PC-9 (cell line): ENCODE measurements at regions not wholly inside any gene's neighbourhood (a gene's known extent, or its start where the extent isn't known, plus 50 kb on each side); places are given as distances from the start of the nearest gene placed in this dataset.
A peak's percentile ranks its signal among the peaks of the same experiment; 100 is the strongest.

ENCODE experiments used
- BruUV-seq: library from RNA; stranded (reverse); fragments of 400-500 nt; replicated peaks from 2 replicates; lab custom pipeline; 2021; lab: Mats Ljungman, UMichigan
- CTCF ChIA-PET: fragments of 300-600 bp; sonication (Branson Sonifier 250); formaldehyde crosslinking; loops from one replicate; lab custom pipeline; 2022; ENCODE audit warnings: antibody characterized with exemption; lab: Charles Lee
- POLR2A ChIA-PET: fragments of 300-600 bp; sonication (Branson Sonifier 250); formaldehyde crosslinking; loops from one replicate; lab custom pipeline; 2022; ENCODE audit warnings: antibody characterized with exemption; ENCODE audit not compliant: unreplicated experiment; lab: Charles Lee
- DNase-seq, 2 experiments: peaks; one replicate each; pipeline versions ENCODE4 v3.0.0 to v3.0.0-alpha.2; 2015 to 2022; ENCODE audit warnings: mixed read lengths in 1 of 2
- H2AFZ ChIP-seq: fragments of 200-600 bp; sonication (generic); 2 replicates; pipeline ENCODE4 v1.8.1; 2017; ENCODE audit warnings: antibody characterized with exemption
- H3F3A ChIP-seq: fragments of 200-600 bp; sonication (generic); 2 replicates; pipeline ENCODE4 v1.8.1; 2017; ENCODE audit warnings: antibody characterized with exemption, mild to moderate bottlenecking, low read depth; ENCODE audit not compliant: insufficient read depth
- H3K27ac ChIP-seq: fragments of 200-600 bp; sonication (generic); 2 replicates; pipeline ENCODE4 v1.6.1; 2016; ENCODE audit warnings: mixed run types
- H3K27me3 ChIP-seq: fragments of 200-600 bp; sonication (generic); 2 replicates; pipeline ENCODE4 v1.6.1; 2016; ENCODE audit warnings: low read depth, mixed run types; ENCODE audit not compliant: insufficient read depth
- H3K36me3 ChIP-seq: fragments of 200-600 bp; sonication (generic); 2 replicates; pipeline ENCODE4 v1.6.1; 2016; ENCODE audit warnings: low read depth, mixed run types
- H3K4me1 ChIP-seq: fragments of 200-600 bp; sonication (generic); replicated peaks from 2 replicates; pipeline ENCODE4 v1.6.1; 2016; ENCODE audit warnings: mixed run types; ENCODE audit not compliant: insufficient read depth
- H3K4me2 ChIP-seq: fragments of 200-600 bp; sonication (generic); 2 replicates; pipeline ENCODE4 v1.6.1; 2017; ENCODE audit warnings: mixed run types
- H3K4me3 ChIP-seq: fragments of 200-600 bp; sonication (generic); 2 replicates; pipeline ENCODE4 v1.6.1; 2016; ENCODE audit warnings: mixed run types
- H3K79me2 ChIP-seq: fragments of 200-600 bp; sonication (generic); 2 replicates; pipeline ENCODE4 v1.6.1; 2017; ENCODE audit warnings: low read depth, mixed run types
- H3K9me2 ChIP-seq: fragments of 200-600 bp; sonication (generic); 2 replicates; pipeline ENCODE4 v1.8.1; 2017; ENCODE audit warnings: mild to moderate bottlenecking; ENCODE audit not compliant: insufficient read depth
- H3K9me3 ChIP-seq: fragments of 200-600 bp; sonication (generic); 2 replicates; pipeline ENCODE4 v1.8.1; 2016; ENCODE audit warnings: low read depth; ENCODE audit not compliant: insufficient read depth
- H4K20me1 ChIP-seq: fragments of 200-600 bp; sonication (generic); 2 replicates; pipeline ENCODE4 v1.8.1; 2017; ENCODE audit not compliant: insufficient read depth
- EZH2 ChIP-seq: fragments of 200-600 bp; sonication (generic); IDR thresholded peaks from 2 replicates; pipeline ENCODE4 v1.8.0; 2017; ENCODE audit warnings: antibody characterized with exemption, low read depth
- intact Hi-C: fragments of 100-400 bp; cut with micrococcal nuclease; formaldehyde crosslinking; loops from one replicate; pipeline ENCODE4 v1.10.0; 2022; ENCODE audit not compliant: unreplicated experiment
- TF ChIP-seq, protein P1 (sequence below): fragments of 200-600 bp; sonication (generic); conservative IDR thresholded peaks from 2 replicates; pipeline ENCODE4 v1.6.1; 2017; ENCODE audit warnings: mixed run types, antibody characterized with exemption, mild to moderate bottlenecking, moderate library complexity

DNA sequence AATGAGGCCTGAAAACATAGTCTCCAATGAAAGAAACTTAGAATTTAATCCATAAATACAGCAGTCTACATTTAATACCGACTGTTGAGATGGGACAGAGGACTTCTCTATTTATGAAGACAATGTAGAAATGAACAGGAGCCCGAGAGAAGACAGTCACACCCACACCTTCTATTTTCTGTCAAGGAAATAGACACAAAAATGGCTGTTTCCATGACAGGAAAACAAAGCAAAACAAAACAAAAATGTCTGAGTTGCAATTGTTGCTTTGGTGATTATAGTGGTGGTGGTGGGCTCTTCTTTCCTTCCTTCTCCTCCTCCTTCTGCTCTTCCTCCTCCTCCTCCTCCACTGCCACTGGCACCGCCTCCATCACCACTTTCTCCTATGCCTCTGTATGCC lies 72.3 kb upstream of the CCDC68 start:
- TF ChIP-seq, protein P1, sequence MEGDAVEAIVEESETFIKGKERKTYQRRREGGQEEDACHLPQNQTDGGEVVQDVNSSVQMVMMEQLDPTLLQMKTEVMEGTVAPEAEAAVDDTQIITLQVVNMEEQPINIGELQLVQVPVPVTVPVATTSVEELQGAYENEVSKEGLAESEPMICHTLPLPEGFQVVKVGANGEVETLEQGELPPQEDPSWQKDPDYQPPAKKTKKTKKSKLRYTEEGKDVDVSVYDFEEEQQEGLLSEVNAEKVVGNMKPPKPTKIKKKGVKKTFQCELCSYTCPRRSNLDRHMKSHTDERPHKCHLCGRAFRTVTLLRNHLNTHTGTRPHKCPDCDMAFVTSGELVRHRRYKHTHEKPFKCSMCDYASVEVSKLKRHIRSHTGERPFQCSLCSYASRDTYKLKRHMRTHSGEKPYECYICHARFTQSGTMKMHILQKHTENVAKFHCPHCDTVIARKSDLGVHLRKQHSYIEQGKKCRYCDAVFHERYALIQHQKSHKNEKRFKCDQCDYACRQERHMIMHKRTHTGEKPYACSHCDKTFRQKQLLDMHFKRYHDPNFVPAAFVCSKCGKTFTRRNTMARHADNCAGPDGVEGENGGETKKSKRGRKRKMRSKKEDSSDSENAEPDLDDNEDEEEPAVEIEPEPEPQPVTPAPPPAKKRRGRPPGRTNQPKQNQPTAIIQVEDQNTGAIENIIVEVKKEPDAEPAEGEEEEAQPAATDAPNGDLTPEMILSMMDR: no peak
- TF ChIP-seq EZH2: no peak
- CTCF ChIA-PET: no interaction called here
- Histone ChIP-seq H3F3A (no peaks in the 10 kb centered on the region), H3K9me3 (no peaks in the 10 kb centered on the region), H2AFZ (peak overlapping the region; percentile 52; the same call in 1 of the 2 replicates), H3K27me3 (no peaks in the 10 kb centered on the region), H3K4me1 (no peaks in the 10 kb centered on the region), H3K79me2 (no peaks in the 10 kb centered on the region), H3K4me3 (no peak overlapping the region), H3K9me2 (no peaks in the 10 kb centered on the region), H3K36me3 (no peaks in the 10 kb centered on the region), H4K20me1 (no peaks in the 10 kb centered on the region), H3K4me2 (0 out of 2 replicates have a peak overlapping the region, but pooled peaks have one; percentile 27), H3K27ac (peak overlapping the region; percentile 39)
- no peak for DNase-seq
- no TSS peak for BruUV-seq
- POLR2A ChIA-PET: no interaction called here
- intact Hi-C loops: loop anchor here (5.0 kb wide), 2 partner anchors 71 to 254 kb away; no protein-coding TSS in a partner anchor

DNA sequence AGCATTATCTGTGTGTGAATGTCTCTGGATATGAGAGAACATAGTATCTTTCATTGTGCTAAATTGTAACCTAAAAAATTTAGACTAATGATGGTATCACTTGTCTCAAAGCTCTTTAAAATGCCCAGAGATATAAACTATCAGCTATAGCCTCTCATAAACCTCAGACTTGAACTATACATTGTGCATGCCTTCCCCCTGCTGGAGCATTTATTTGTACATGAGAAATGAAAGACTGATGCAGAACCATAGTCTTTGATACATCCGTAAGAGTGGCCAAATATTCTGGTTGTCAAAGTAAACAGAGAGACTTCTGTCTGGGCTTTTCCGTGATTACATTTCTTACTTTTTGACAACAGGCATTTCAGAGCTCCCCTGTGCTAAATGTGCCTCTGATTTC lies 71.9 kb upstream of the CCDC68 start:
- BruUV-seq: TSS peak; percentile 52
- TF ChIP-seq, protein P1: no peak
- TF ChIP-seq EZH2: no peak
- POLR2A ChIA-PET: no interaction called here
- Histone ChIP-seq H3K27me3 (no peaks in the 10 kb centered on the region), H3K79me2 (no peaks in the 10 kb centered on the region), H3K27ac (peak overlapping the region; percentile 39; the same call in 1 of the 2 replicates), H3F3A (no peaks in the 10 kb centered on the region), H3K9me3 (no peaks in the 10 kb centered on the region), H3K4me3 (no peak overlapping the region), H3K4me2 (no peak overlapping the region), H3K36me3 (no peaks in the 10 kb centered on the region), H3K4me1 (no peaks in the 10 kb centered on the region), H2AFZ (no peak overlapping the region), H3K9me2 (no peaks in the 10 kb centered on the region), H4K20me1 (no peaks in the 10 kb centered on the region)
- intact Hi-C loops: loop anchor here (5.0 kb wide), 2 partner anchors 71 to 254 kb away; no protein-coding TSS in a partner anchor
- no peak for DNase-seq
- CTCF ChIA-PET: interaction anchor here (0.6 kb wide), 1 partner anchor 22 kb away, joined by 5 read pairs; no protein-coding TSS in a partner anchor

DNA sequence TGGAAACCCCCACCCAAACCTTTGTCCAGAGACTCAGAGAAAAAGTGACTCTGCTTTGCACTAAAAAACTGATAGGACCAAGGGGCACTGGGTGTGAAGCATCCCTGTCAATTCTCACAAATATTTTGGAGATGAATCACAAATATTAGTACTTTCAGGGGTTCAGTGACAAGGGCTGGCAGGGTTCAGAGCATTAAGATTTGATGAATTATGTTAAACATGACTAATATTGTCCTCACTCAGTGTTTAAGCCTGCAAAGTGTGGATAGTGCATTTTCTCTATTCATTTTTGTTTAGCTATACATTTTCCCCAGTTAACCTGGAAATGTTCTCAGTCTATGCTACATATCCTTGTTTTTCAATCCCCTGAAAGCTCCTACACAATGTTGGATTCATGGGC lies 65.3 kb upstream of the CCDC68 start:
- no peaks in the 10 kb centered on the region for H3K9me3 ChIP-seq
- no peaks in the 10 kb centered on the region for H3K36me3 ChIP-seq
- ChIA-PET CTCF (no interaction called here), POLR2A (no interaction called here)
- H3K4me1 ChIP-seq: peaks cover 7% of the 10 kb centered on the region; the same call in 1 of the 2 replicates
- no peaks in the 10 kb centered on the region for H4K20me1 ChIP-seq
- H3K79me2 ChIP-seq: no peaks in the 10 kb centered on the region
- no peak overlapping the region for H3K4me3 ChIP-seq
- no peak overlapping the region for H3K27ac ChIP-seq
- TF ChIP-seq EZH2: no peak
- TF ChIP-seq, protein P1: no peak
- intact Hi-C loops: no loop called here
- H3K9me2 ChIP-seq: no peaks in the 10 kb centered on the region
- H3F3A ChIP-seq: no peaks in the 10 kb centered on the region
- no peak overlapping the region for H3K4me2 ChIP-seq
- no TSS peak for BruUV-seq
- H3K27me3 ChIP-seq: no peaks in the 10 kb centered on the region
- H2AFZ ChIP-seq: no peak overlapping the region
- DNase-seq: no peak
